ENCODE measurements at regions not wholly inside any gene's neighbourhood (a gene's known extent, or its start where the extent isn't known, plus 50 kb on each side); places are given as distances from the start of the nearest gene placed in this dataset.

- H3K4me1 ChIP-seq (ENCODE audit: control insufficient read depth, extremely low read depth, insufficient read depth, low read length), result no peaks in the 10 kb centered on the region
- H3K4me3 ChIP-seq (replicated peaks in 1 of 4; ENCODE audit: control extremely low read depth in 1 of 4, insufficient read depth in 1 of 4, low read depth in 3 of 4, low read length in 4 of 4), result no peak overlapping the region
- no peak for TF ChIP-seq CTCF (conservative IDR thresholded peaks at IDR 0.05 in 1 of 2, IDR thresholded peaks at IDR 0.05 in 1 of 2; ENCODE audit: low read depth in 1 of 2, low read length in 2 of 2)
- no peak for TF ChIP-seq EZH2 (IDR thresholded peaks at IDR 0.05; ENCODE audit: low read length, missing control alignments)
- no peak overlapping the region for H2AFZ ChIP-seq (ENCODE audit: low read length)
- no peak overlapping the region for H3K9ac ChIP-seq (ENCODE audit: insufficient read depth, low read length)
- H3K4me2 ChIP-seq (ENCODE audit: extremely low read depth, insufficient read depth, low read length), result no peak overlapping the region
- H3K27me3 ChIP-seq (ENCODE audit: control insufficient read depth, insufficient read depth, low read length), result no peaks in the 10 kb centered on the region
- no peaks in the 10 kb centered on the region for H3K9me3 ChIP-seq (ENCODE audit: control insufficient read depth, insufficient read depth, low read depth, low read length)
- H4K20me1 ChIP-seq (ENCODE audit: control insufficient read depth, extremely low read depth, insufficient read depth, low read length), result no peaks in the 10 kb centered on the region
- H3K27ac ChIP-seq (ENCODE audit: insufficient read depth, low read length), result no peak overlapping the region
- no peak for DNase-seq (ENCODE audit: low read depth in 2 of 2)
- no peaks in the 10 kb centered on the region for H3K79me2 ChIP-seq (ENCODE audit: control insufficient read depth, insufficient read depth, low read length)
- no peaks in the 10 kb centered on the region for H3K36me3 ChIP-seq (ENCODE audit: control insufficient read depth, insufficient read depth, low read length)
These were observed 87.8 kb upstream of the PPP1R26 start for GRCh38 chr9:135391759-135392158.

- Histone ChIP-seq H3K27ac (ENCODE audit: insufficient read depth, low read length) (no peak overlapping the region), H3K36me3 (ENCODE audit: control insufficient read depth, insufficient read depth, low read length) (no peaks in the 10 kb centered on the region), H3K79me2 (ENCODE audit: control insufficient read depth, insufficient read depth, low read length) (no peaks in the 10 kb centered on the region), H3K9me3 (ENCODE audit: control insufficient read depth, insufficient read depth, low read depth, low read length) (no peaks in the 10 kb centered on the region), H3K4me3 (replicated peaks in 1 of 4; ENCODE audit: control extremely low read depth in 1 of 4, insufficient read depth in 1 of 4, low read depth in 3 of 4, low read length in 4 of 4) (no peak overlapping the region), H2AFZ (ENCODE audit: low read length) (no peak overlapping the region), H3K4me2 (ENCODE audit: extremely low read depth, insufficient read depth, low read length) (no peak overlapping the region), H3K27me3 (ENCODE audit: control insufficient read depth, insufficient read depth, low read length) (no peaks in the 10 kb centered on the region), H3K9ac (ENCODE audit: insufficient read depth, low read length) (no peak overlapping the region), H3K4me1 (ENCODE audit: control insufficient read depth, extremely low read depth, insufficient read depth, low read length) (no peaks in the 10 kb centered on the region), H4K20me1 (ENCODE audit: control insufficient read depth, extremely low read depth, insufficient read depth, low read length) (no peaks in the 10 kb centered on the region)
- no peak for TF ChIP-seq EZH2 (IDR thresholded peaks at IDR 0.05; ENCODE audit: low read length, missing control alignments)
- no peak for TF ChIP-seq CTCF (conservative IDR thresholded peaks at IDR 0.05 in 1 of 2, IDR thresholded peaks at IDR 0.05 in 1 of 2; ENCODE audit: low read depth in 1 of 2, low read length in 2 of 2)
- DNase-seq (ENCODE audit: low read depth in 2 of 2), result no peak
These were observed 87.1 kb upstream of the PPP1R26 start for GRCh38 chr9:135392511-135392910.

GRCh38 chr9:135394131-135394530, 85.5 kb upstream of the PPP1R26 start:
- no peak overlapping the region for H3K27ac ChIP-seq (ENCODE audit: insufficient read depth, low read length)

More at GRCh38 chr9:135394131-135394530, 85.5 kb upstream of the PPP1R26 start:
- no peak overlapping the region for H3K4me2 ChIP-seq (ENCODE audit: extremely low read depth, insufficient read depth, low read length)
- H2AFZ ChIP-seq (ENCODE audit: low read length), result no peak overlapping the region
- H3K36me3 ChIP-seq (ENCODE audit: control insufficient read depth, insufficient read depth, low read length), result no peaks in the 10 kb centered on the region
- H3K27me3 ChIP-seq (ENCODE audit: control insufficient read depth, insufficient read depth, low read length), result no peaks in the 10 kb centered on the region
- no peak for TF ChIP-seq CTCF (conservative IDR thresholded peaks at IDR 0.05 in 1 of 2, IDR thresholded peaks at IDR 0.05 in 1 of 2; ENCODE audit: low read depth in 1 of 2, low read length in 2 of 2)
- TF ChIP-seq EZH2 (IDR thresholded peaks at IDR 0.05; ENCODE audit: low read length, missing control alignments), result no peak
- H4K20me1 ChIP-seq (ENCODE audit: control insufficient read depth, extremely low read depth, insufficient read depth, low read length), result no peaks in the 10 kb centered on the region
- H3K4me1 ChIP-seq (ENCODE audit: control insufficient read depth, extremely low read depth, insufficient read depth, low read length), result no peaks in the 10 kb centered on the region
- H3K4me3 ChIP-seq (replicated peaks in 1 of 4; ENCODE audit: control extremely low read depth in 1 of 4, insufficient read depth in 1 of 4, low read depth in 3 of 4, low read length in 4 of 4), result no peak overlapping the region
- no peak for DNase-seq (ENCODE audit: low read depth in 2 of 2)
- no peaks in the 10 kb centered on the region for H3K9me3 ChIP-seq (ENCODE audit: control insufficient read depth, insufficient read depth, low read depth, low read length)
- H3K79me2 ChIP-seq (ENCODE audit: control insufficient read depth, insufficient read depth, low read length), result no peaks in the 10 kb centered on the region
- H3K9ac ChIP-seq (ENCODE audit: insufficient read depth, low read length), result no peak overlapping the region
